ENCODE measurements at regions not wholly inside any gene's neighbourhood (a gene's known extent, or its start where the extent isn't known, plus 50 kb on each side); places are given as distances from the start of the nearest gene placed in this dataset.

DNA sequence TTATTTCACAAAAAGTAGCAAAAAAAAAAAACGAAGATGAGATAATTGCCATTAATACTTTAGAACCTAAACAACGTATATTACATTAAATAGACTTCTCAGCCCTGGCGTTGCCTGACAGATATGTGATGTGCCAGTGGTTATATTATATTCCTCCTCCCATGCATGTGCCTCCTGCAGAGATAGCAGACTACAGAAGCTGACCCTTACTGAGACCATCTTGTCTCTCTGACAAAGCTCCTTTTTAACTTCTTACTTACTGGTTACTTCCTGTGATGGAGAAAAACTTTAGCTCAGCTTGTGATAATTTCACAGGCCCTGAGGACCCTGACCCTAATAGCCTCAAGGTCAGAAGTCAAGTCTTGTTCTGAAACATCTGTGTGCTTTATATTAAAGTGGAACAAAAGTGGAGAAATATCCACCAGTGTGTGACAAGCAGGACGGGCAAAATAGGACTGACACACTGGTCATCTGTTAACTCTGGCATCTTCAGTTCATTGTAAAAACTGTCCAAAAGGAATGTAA lies 80.6 kb upstream of the POU5F2 start:
- TF ChIP-seq, protein P1, sequence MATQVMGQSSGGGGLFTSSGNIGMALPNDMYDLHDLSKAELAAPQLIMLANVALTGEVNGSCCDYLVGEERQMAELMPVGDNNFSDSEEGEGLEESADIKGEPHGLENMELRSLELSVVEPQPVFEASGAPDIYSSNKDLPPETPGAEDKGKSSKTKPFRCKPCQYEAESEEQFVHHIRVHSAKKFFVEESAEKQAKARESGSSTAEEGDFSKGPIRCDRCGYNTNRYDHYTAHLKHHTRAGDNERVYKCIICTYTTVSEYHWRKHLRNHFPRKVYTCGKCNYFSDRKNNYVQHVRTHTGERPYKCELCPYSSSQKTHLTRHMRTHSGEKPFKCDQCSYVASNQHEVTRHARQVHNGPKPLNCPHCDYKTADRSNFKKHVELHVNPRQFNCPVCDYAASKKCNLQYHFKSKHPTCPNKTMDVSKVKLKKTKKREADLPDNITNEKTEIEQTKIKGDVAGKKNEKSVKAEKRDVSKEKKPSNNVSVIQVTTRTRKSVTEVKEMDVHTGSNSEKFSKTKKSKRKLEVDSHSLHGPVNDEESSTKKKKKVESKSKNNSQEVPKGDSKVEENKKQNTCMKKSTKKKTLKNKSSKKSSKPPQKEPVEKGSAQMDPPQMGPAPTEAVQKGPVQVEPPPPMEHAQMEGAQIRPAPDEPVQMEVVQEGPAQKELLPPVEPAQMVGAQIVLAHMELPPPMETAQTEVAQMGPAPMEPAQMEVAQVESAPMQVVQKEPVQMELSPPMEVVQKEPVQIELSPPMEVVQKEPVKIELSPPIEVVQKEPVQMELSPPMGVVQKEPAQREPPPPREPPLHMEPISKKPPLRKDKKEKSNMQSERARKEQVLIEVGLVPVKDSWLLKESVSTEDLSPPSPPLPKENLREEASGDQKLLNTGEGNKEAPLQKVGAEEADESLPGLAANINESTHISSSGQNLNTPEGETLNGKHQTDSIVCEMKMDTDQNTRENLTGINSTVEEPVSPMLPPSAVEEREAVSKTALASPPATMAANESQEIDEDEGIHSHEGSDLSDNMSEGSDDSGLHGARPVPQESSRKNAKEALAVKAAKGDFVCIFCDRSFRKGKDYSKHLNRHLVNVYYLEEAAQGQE (IDR thresholded peaks at IDR 0.05; ENCODE audit: low read depth) = no peak
- TF ChIP-seq RAD21 (IDR thresholded peaks at IDR 0.05; ENCODE audit: low read depth) = no peak
- no peak for TF ChIP-seq EP300 (IDR thresholded peaks at IDR 0.05; ENCODE audit: borderline replicate concordance)
- no peak for TF ChIP-seq CREB1 (IDR thresholded peaks at IDR 0.05; ENCODE audit: low read depth)
